H1 (cell line): ENCODE measurements at regions not wholly inside any gene's neighbourhood (a gene's known extent, or its start where the extent isn't known, plus 50 kb on each side); places are given as distances from the start of the nearest gene placed in this dataset.
"Not testable (repeated sequence)": the region's sequence is repeated elsewhere in the genome, so short reads cannot be mapped to it uniquely, and the experiment has no call there.

ENCODE experiments used
- CTCF ChIA-PET: fragments of 300-600 bp; sonication (Branson Sonifier 250); formaldehyde crosslinking; loops from one replicate; lab custom pipeline; 2021; ENCODE audit not compliant: partially characterized antibody; lab: Charles Lee
- POLR2A ChIA-PET: fragments of 300-600 bp; sonication (Branson Sonifier 250); formaldehyde crosslinking; loops from one replicate; lab custom pipeline; 2021; ENCODE audit warnings: inconsistent platforms; ENCODE audit not compliant: partially characterized antibody; lab: Charles Lee
- DNase-seq, 2 experiments: peaks; one replicate each; pipeline versions ENCODE4 v3.0.0 to v3.0.0-alpha.2; 2010 to 2022; ENCODE audit warnings: low spot score in 2 of 2, low read depth in 1 of 2, mixed read lengths in 1 of 2
- FAIRE-seq: peaks from 2 replicates; lab custom pipeline; 2011; peaks lifted over from hg19 to GRCh38; lab: Jason Lieb, UNC
- H2AFZ ChIP-seq: 2 replicates; pipeline ENCODE4 v1.8.1; 2012; ENCODE audit warnings: low read length, inconsistent platforms
- H2AK5ac ChIP-seq: 2 replicates; pipeline ENCODE4 v1.6.1; 2013; ENCODE audit warnings: low read depth, low read length
- H2BK120ac ChIP-seq: replicated peaks from 2 replicates; pipeline ENCODE3; 2013; ENCODE audit warnings: low read depth, low read length, inconsistent platforms
- H2BK12ac ChIP-seq: 2 replicates; pipeline ENCODE4 v1.6.1; 2013; ENCODE audit warnings: low read depth, low read length
- H2BK15ac ChIP-seq: 2 replicates; pipeline ENCODE4 v1.6.1; 2013; ENCODE audit warnings: low read length
- H2BK20ac ChIP-seq: 2 replicates; pipeline ENCODE4 v1.6.1; 2013; ENCODE audit warnings: low read length
- H2BK5ac ChIP-seq: 2 replicates; pipeline ENCODE4 v1.6.1; 2013; ENCODE audit warnings: low read depth, low read length
- H3K14ac ChIP-seq: 2 replicates; pipeline ENCODE4 v1.6.1; 2013; ENCODE audit warnings: inconsistent platforms; ENCODE audit not compliant: insufficient read length
- H3K18ac ChIP-seq: 2 replicates; pipeline ENCODE4 v1.6.1; 2013; ENCODE audit warnings: low read length; ENCODE audit errors: extremely low read depth
- H3K23ac ChIP-seq: 2 replicates; pipeline ENCODE4 v1.6.1; 2013; ENCODE audit warnings: inconsistent platforms; ENCODE audit not compliant: insufficient read length
- H3K23me2 ChIP-seq: 2 replicates; pipeline ENCODE4 v1.6.1; 2013; ENCODE audit warnings: low read depth, low read length
- H3K27ac ChIP-seq: 2 replicates; pipeline ENCODE4 v1.6.1; 2011; ENCODE audit warnings: low read depth, low read length, inconsistent platforms
- H3K27me3 ChIP-seq, 4 experiments: replicated peaks in 1 of 4; 1 replicate in 1 of 4; 2 replicates in 3 of 4; pipeline versions ENCODE4 v1.6.1 to v1.8.1; 2011 to 2013; ENCODE audit warnings: low read length in 3 of 4, mild to moderate bottlenecking in 3 of 4, inconsistent platforms in 2 of 4, mixed read lengths in 2 of 4, moderate library complexity in 1 of 4; ENCODE audit not compliant: control insufficient read depth in 3 of 4, insufficient read depth in 3 of 4; ENCODE audit errors: extremely low read depth in 1 of 4
- H3K36me3 ChIP-seq, 4 experiments: 2 replicates each; pipeline versions ENCODE4 v1.6.1 to v1.8.1; 2011 to 2013; ENCODE audit warnings: mild to moderate bottlenecking in 4 of 4, low read length in 3 of 4, moderate library complexity in 2 of 4, control low read depth in 1 of 4, inconsistent platforms in 1 of 4; ENCODE audit not compliant: insufficient read depth in 4 of 4, control insufficient read depth in 2 of 4
- H3K4ac ChIP-seq: replicated peaks from 2 replicates; pipeline ENCODE3; 2013; ENCODE audit warnings: low read length, low read depth, mixed read lengths, inconsistent platforms; ENCODE audit not compliant: insufficient read length
- H3K4me1 ChIP-seq, 4 experiments: replicated peaks in 1 of 4; 1 replicate in 1 of 4; 2 replicates in 3 of 4; pipeline versions ENCODE4 v1.6.1 to v1.8.1; 2011 to 2013; ENCODE audit warnings: low read length in 3 of 4, inconsistent platforms in 2 of 4, mixed read lengths in 1 of 4; ENCODE audit not compliant: insufficient read depth in 4 of 4, control insufficient read depth in 3 of 4
- H3K4me2 ChIP-seq, 2 experiments: 2 replicates each; pipeline versions ENCODE4 v1.6.1 to v1.8.1; 2011 to 2013; ENCODE audit warnings: low read depth in 2 of 2, low read length in 2 of 2, control low read depth in 1 of 2, inconsistent platforms in 1 of 2, mild to moderate bottlenecking in 1 of 2; ENCODE audit not compliant: insufficient read depth in 1 of 2
- H3K4me3 ChIP-seq, 4 experiments: fragments of 200-600, 300-600 bp in 1 of 4; sonication (generic), shearing (Covaris generic), sonication (Bioruptor Twin) in 1 of 4; 2 replicates each; pipeline versions ENCODE4 v1.5.1 to v1.8.1; 2011 to 2016; ENCODE audit warnings: low read length in 4 of 4, low read depth in 3 of 4, control low read depth in 2 of 4, inconsistent platforms in 2 of 4, mild to moderate bottlenecking in 2 of 4, mixed read lengths in 1 of 4, moderate library complexity in 1 of 4; ENCODE audit not compliant: insufficient read depth in 2 of 4; ENCODE audit errors: extremely low read depth in 1 of 4
- H3K56ac ChIP-seq: replicated peaks from 2 replicates; pipeline ENCODE3; 2013; ENCODE audit warnings: low read depth, mild to moderate bottlenecking, mixed read lengths, low read length, inconsistent platforms; ENCODE audit not compliant: insufficient read length
- H3K79me1 ChIP-seq: 2 replicates; pipeline ENCODE4 v1.6.1; 2013; ENCODE audit warnings: low read depth, low read length, control low read depth
- H3K79me2 ChIP-seq, 2 experiments: 2 replicates each; pipeline versions ENCODE4 v1.6.1 to v1.8.1; 2012 to 2013; ENCODE audit warnings: low read length in 2 of 2, mild to moderate bottlenecking in 2 of 2, inconsistent platforms in 1 of 2; ENCODE audit not compliant: insufficient read depth in 2 of 2, control insufficient read depth in 1 of 2
- H3K9ac ChIP-seq, 4 experiments: replicated peaks in 1 of 4; 1 replicate in 1 of 4; 2 replicates in 3 of 4; pipeline versions ENCODE4 v1.6.1 to v1.8.1; 2011 to 2013; ENCODE audit warnings: low read depth in 3 of 4, low read length in 3 of 4, control low read depth in 2 of 4, mild to moderate bottlenecking in 2 of 4, moderate library complexity in 2 of 4, inconsistent platforms in 1 of 4; ENCODE audit errors: extremely low read depth in 1 of 4
- H3K9me3 ChIP-seq, 2 experiments: 2 replicates each; pipeline versions ENCODE4 v1.6.1 to v1.8.1; 2012 to 2013; ENCODE audit warnings: mild to moderate bottlenecking in 2 of 2, moderate library complexity in 2 of 2, control low read depth in 1 of 2, inconsistent platforms in 1 of 2, low read depth in 1 of 2, low read length in 1 of 2, mixed read lengths in 1 of 2; ENCODE audit not compliant: insufficient read depth in 2 of 2
- H4K20me1 ChIP-seq, 2 experiments: replicated peaks in 1 of 2; 2 replicates each; pipeline versions ENCODE3 to v1.8.1; 2011 to 2013; ENCODE audit warnings: inconsistent platforms in 2 of 2, low read length in 2 of 2, mild to moderate bottlenecking in 1 of 2; ENCODE audit not compliant: insufficient read depth in 2 of 2, control insufficient read depth in 1 of 2
- H4K5ac ChIP-seq: 2 replicates; pipeline ENCODE4 v1.6.1; 2013; ENCODE audit warnings: low read length, low read depth, mixed read lengths, inconsistent platforms; ENCODE audit not compliant: insufficient read length
- H4K8ac ChIP-seq: 2 replicates; pipeline ENCODE4 v1.8.0; 2013; ENCODE audit warnings: mild to moderate bottlenecking, moderate library complexity, low read length, inconsistent platforms; ENCODE audit not compliant: insufficient read depth; ENCODE audit errors: extremely low read depth
- H4K91ac ChIP-seq: replicated peaks from 2 replicates; pipeline ENCODE3; 2013; ENCODE audit warnings: low read length, mixed read lengths, inconsistent platforms; ENCODE audit not compliant: insufficient read length
- WGBS, 2 experiments: shearing (Covaris generic) in 1 of 2; methylation state at CpG; one replicate each; pipeline versions ENCODE4 v1.1.6 to v1.1.7; 2013 to 2015; ENCODE audit warnings: low lambda C conversion rate in 2 of 2, mixed read lengths in 2 of 2, inconsistent platforms in 1 of 2, low coverage in 1 of 2, missing lambda C conversion rate in 1 of 2; ENCODE audit not compliant: insufficient replicate concordance in 2 of 2, insufficient coverage in 1 of 2, insufficient read length in 1 of 2; ENCODE audit errors: extremely low coverage in 1 of 2, missing lambda C conversion rate in 1 of 2; 5-methylcytosine and 5-hydroxymethylcytosine counted together

GRCh38 chr3:154852998-154853397 lies 227.1 kb upstream of the MME start:
- H2AFZ ChIP-seq, H3K27me3 ChIP-seq, H3K36me3 ChIP-seq, H3K4me2 ChIP-seq, H3K79me1 ChIP-seq, H4K8ac ChIP-seq, H4K91ac ChIP-seq, H3K56ac ChIP-seq, H3K14ac ChIP-seq, H2BK5ac ChIP-seq, H4K20me1 ChIP-seq, H3K79me2 ChIP-seq, H3K4me1 ChIP-seq, H3K9me3 ChIP-seq, H3K23me2 ChIP-seq, H2BK120ac ChIP-seq, H4K5ac ChIP-seq, H2BK20ac ChIP-seq, H3K18ac ChIP-seq, H3K4me3 ChIP-seq, FAIRE-seq, H3K23ac ChIP-seq, H2BK12ac ChIP-seq, H2AK5ac ChIP-seq, POLR2A ChIA-PET, H3K4ac ChIP-seq, DNase-seq, H3K27ac ChIP-seq, H2BK15ac ChIP-seq, H3K9ac ChIP-seq: not testable (repeated sequence)
- 82% methylated on average over 2 of the region's 3 CpGs; no CpG with 5 or more reads in 1 of the 2 experiments for WGBS, 2 experiments
- CTCF ChIA-PET: interaction anchor here (1.8 kb wide), 1 partner anchor 9 kb away, joined by 4 read pairs; no protein-coding TSS in a partner anchor
